Osteoblast (primary cell): ENCODE measurements at regions not wholly inside any gene's neighbourhood (a gene's known extent, or its start where the extent isn't known, plus 50 kb on each side); places are given as distances from the start of the nearest gene placed in this dataset.

Source experiments
- DNase-seq: peaks from one replicate; pipeline ENCODE4 v3.0.0; 2011; ENCODE audit warnings: low spot score, mixed read lengths; ENCODE audit not compliant: insufficient read length; ENCODE audit errors: missing footprints
- H2AFZ ChIP-seq: 2 replicates; pipeline ENCODE4 v1.6.0; 2011; ENCODE audit warnings: mild to moderate bottlenecking, low read length
- H3K27ac ChIP-seq: 2 replicates; pipeline ENCODE4 v1.5.1; 2011; ENCODE audit warnings: mild to moderate bottlenecking, low read depth, low read length, moderate library complexity
- H3K27me3 ChIP-seq: 2 replicates; pipeline ENCODE4 v1.6.0; 2012; ENCODE audit warnings: mild to moderate bottlenecking, control low read depth, inconsistent platforms, low read length, moderate library complexity; ENCODE audit not compliant: insufficient read depth
- H3K36me3 ChIP-seq: 2 replicates; pipeline ENCODE4 v1.5.1; 2011; ENCODE audit warnings: mild to moderate bottlenecking, low read length, control low read depth, moderate library complexity; ENCODE audit not compliant: insufficient read depth
- H3K4me1 ChIP-seq: 2 replicates; pipeline ENCODE4 v1.5.1; 2011; ENCODE audit warnings: mild to moderate bottlenecking, low read length, control low read depth, moderate library complexity; ENCODE audit not compliant: insufficient read depth
- H3K4me2 ChIP-seq: 2 replicates; pipeline ENCODE4 v1.6.0; 2011; ENCODE audit warnings: mild to moderate bottlenecking, low read length; ENCODE audit not compliant: insufficient read depth
- H3K4me3 ChIP-seq: fragments of 200-600 bp; sonication (generic); 3 replicates; pipeline ENCODE4 v1.5.1; 2012; ENCODE audit warnings: mild to moderate bottlenecking, low read length, inconsistent platforms; ENCODE audit not compliant: insufficient read depth
- H3K79me2 ChIP-seq: 2 replicates; pipeline ENCODE4 v1.6.0; 2012; ENCODE audit warnings: mild to moderate bottlenecking, low read length, control low read depth, inconsistent platforms; ENCODE audit not compliant: insufficient read depth
- H3K9me3 ChIP-seq: 2 replicates; pipeline ENCODE4 v1.5.1; 2011; ENCODE audit warnings: low read depth, low read length, control low read depth
- H4K20me1 ChIP-seq: 2 replicates; pipeline ENCODE4 v1.6.0; 2012; ENCODE audit warnings: mild to moderate bottlenecking, low read length, control low read depth; ENCODE audit not compliant: insufficient read depth
- TF ChIP-seq, protein P1 (sequence below): IDR thresholded peaks from 2 replicates; pipeline ENCODE4 v1.5.1; 2011; ENCODE audit warnings: mild to moderate bottlenecking, low read depth, low read length, moderate library complexity; ENCODE audit errors: extremely low read depth

- no peaks in the 10 kb centered on the region for H3K9me3 ChIP-seq
- H3K4me2 ChIP-seq, result no peak overlapping the region
- H3K79me2 ChIP-seq, result no peaks in the 10 kb centered on the region
- peaks cover 9% of the 10 kb centered on the region for H3K4me1 ChIP-seq
- no peak overlapping the region for H3K27ac ChIP-seq
- H3K27me3 ChIP-seq, result no peaks in the 10 kb centered on the region
- H4K20me1 ChIP-seq, result no peaks in the 10 kb centered on the region
- H3K36me3 ChIP-seq, result no peaks in the 10 kb centered on the region
- H2AFZ ChIP-seq, result no peak overlapping the region
- DNase-seq, result no peak
- TF ChIP-seq, protein P1, sequence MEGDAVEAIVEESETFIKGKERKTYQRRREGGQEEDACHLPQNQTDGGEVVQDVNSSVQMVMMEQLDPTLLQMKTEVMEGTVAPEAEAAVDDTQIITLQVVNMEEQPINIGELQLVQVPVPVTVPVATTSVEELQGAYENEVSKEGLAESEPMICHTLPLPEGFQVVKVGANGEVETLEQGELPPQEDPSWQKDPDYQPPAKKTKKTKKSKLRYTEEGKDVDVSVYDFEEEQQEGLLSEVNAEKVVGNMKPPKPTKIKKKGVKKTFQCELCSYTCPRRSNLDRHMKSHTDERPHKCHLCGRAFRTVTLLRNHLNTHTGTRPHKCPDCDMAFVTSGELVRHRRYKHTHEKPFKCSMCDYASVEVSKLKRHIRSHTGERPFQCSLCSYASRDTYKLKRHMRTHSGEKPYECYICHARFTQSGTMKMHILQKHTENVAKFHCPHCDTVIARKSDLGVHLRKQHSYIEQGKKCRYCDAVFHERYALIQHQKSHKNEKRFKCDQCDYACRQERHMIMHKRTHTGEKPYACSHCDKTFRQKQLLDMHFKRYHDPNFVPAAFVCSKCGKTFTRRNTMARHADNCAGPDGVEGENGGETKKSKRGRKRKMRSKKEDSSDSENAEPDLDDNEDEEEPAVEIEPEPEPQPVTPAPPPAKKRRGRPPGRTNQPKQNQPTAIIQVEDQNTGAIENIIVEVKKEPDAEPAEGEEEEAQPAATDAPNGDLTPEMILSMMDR, result no peak
- no peak overlapping the region for H3K4me3 ChIP-seq
Observed at GRCh38 chr12:76202621-76203020, 118.1 kb upstream of the NAP1L1 start.

GRCh38 chr12:76201758-76202157 lies 117.3 kb upstream of the NAP1L1 start:
- TF ChIP-seq, protein P1, result no peak
- Histone ChIP-seq H3K79me2 (no peaks in the 10 kb centered on the region), H3K36me3 (no peaks in the 10 kb centered on the region), H3K4me2 (peak overlapping the region; percentile 40), H3K4me3 (no peak overlapping the region), H2AFZ (peak overlapping the region; percentile 31), H3K9me3 (no peaks in the 10 kb centered on the region), H3K4me1 (peaks cover 13% of the 10 kb centered on the region), H4K20me1 (no peaks in the 10 kb centered on the region), H3K27me3 (no peaks in the 10 kb centered on the region), H3K27ac (no peak overlapping the region)
- DNase-seq, result no peak

DNA sequence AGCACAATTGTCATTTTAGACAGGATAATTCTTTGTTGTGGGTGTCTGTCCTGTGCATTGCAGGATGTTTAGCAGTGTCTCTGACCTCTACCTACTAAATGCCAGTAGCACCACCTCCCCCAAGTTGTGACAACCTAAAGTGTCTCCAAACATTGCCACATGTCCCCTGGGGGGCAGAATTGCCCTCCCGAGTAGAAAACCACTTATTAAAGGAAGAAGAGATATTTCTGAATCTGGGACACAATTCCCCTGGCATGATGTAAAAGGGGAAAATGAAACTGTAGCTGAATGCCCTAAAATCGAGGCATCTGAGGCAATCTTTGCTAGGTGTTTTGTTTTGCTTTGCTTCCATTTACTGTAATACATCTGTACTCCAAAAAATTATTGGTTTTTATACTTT lies 116.8 kb upstream of the NAP1L1 start:
- no peaks in the 10 kb centered on the region for H3K9me3 ChIP-seq
- DNase-seq, result no peak

GRCh38 chr12:76199808-76200207 lies 115.3 kb upstream of the NAP1L1 start:
- no peaks in the 10 kb centered on the region for H3K9me3 ChIP-seq
- peaks cover 13% of the 10 kb centered on the region for H3K4me1 ChIP-seq
- no peak overlapping the region for H3K27ac ChIP-seq
- no peaks in the 10 kb centered on the region for H3K79me2 ChIP-seq
- H3K4me2 ChIP-seq, result no peak overlapping the region
- no peak overlapping the region for H3K4me3 ChIP-seq
- no peaks in the 10 kb centered on the region for H3K27me3 ChIP-seq
- no peaks in the 10 kb centered on the region for H4K20me1 ChIP-seq
- H2AFZ ChIP-seq, result no peak overlapping the region
- TF ChIP-seq, protein P1, result no peak
- no peaks in the 10 kb centered on the region for H3K36me3 ChIP-seq
- no peak for DNase-seq

More for the DNA sequence above, 116.8 kb upstream of the NAP1L1 start:
- no peak overlapping the region for H3K4me3 ChIP-seq
- H3K27ac ChIP-seq, result no peak overlapping the region
- peak overlapping the region; percentile 40 for H3K4me2 ChIP-seq
- peak overlapping the region; percentile 25 for H2AFZ ChIP-seq
- TF ChIP-seq, protein P1, result no peak
- H4K20me1 ChIP-seq, result no peaks in the 10 kb centered on the region
- no peaks in the 10 kb centered on the region for H3K36me3 ChIP-seq
- no peaks in the 10 kb centered on the region for H3K79me2 ChIP-seq
- H3K27me3 ChIP-seq, result no peaks in the 10 kb centered on the region
- H3K4me1 ChIP-seq, result peaks cover 13% of the 10 kb centered on the region
